Motor neuron (in vitro differentiated cells): ENCODE measurements at regions not wholly inside any gene's neighbourhood (a gene's known extent, or its start where the extent isn't known, plus 50 kb on each side); places are given as distances from the start of the nearest gene placed in this dataset.

Experiments
- ATAC-seq, 8 experiments: fragments of 200-7000 bp; cut with Tn5 transposase; replicated peaks in 6 of 8; 2 replicates each; pipeline ENCODE4 v1.8.0; 2021; ENCODE audit warnings: mild to moderate bottlenecking in 8 of 8, moderate library complexity in 8 of 8
- H3K27ac ChIP-seq, 2 donors: fragments of 250-450 bp; sonication (Bioruptor Pico); 2 replicates each; pipeline ENCODE4 v1.9.0; 2021; ENCODE audit warnings: antibody characterized with exemption in 2 of 2, mild to moderate bottlenecking in 2 of 2, moderate library complexity in 1 of 2
- H3K4me1 ChIP-seq, 2 donors: fragments of 250-450 bp; sonication (Bioruptor Pico); replicated peaks in 1 of 2; 2 replicates each; pipeline ENCODE4 v1.6.1; 2021; ENCODE audit warnings: antibody characterized with exemption in 2 of 2, mild to moderate bottlenecking in 2 of 2, moderate library complexity in 1 of 2
- H3K4me3 ChIP-seq, 5 donors: fragments of 250-450 bp; sonication (Bioruptor Pico); 2 replicates each; pipeline ENCODE4 v1.9.0; 2021; ENCODE audit warnings: antibody characterized with exemption in 5 of 5, mild to moderate bottlenecking in 5 of 5, moderate library complexity in 4 of 5
- WGBS, 10 experiments: fragments of 450-650 bp; shearing (Covaris generic); methylation state at CpG; one replicate each; pipeline ENCODE4 v1.0.0; 2022; 5-methylcytosine and 5-hydroxymethylcytosine counted together
- in situ Hi-C, 9 experiments: fragments of 400-800 bp; cut with MboI; loops; one replicate each; pipeline ENCODE4 v1.15.0; 2021; ENCODE audit warnings: low sequenced_read_pairs in 9 of 9, low pct_unique_long_range_greater_than_20kb in 2 of 9; ENCODE audit not compliant: unreplicated experiment in 9 of 9

DNA sequence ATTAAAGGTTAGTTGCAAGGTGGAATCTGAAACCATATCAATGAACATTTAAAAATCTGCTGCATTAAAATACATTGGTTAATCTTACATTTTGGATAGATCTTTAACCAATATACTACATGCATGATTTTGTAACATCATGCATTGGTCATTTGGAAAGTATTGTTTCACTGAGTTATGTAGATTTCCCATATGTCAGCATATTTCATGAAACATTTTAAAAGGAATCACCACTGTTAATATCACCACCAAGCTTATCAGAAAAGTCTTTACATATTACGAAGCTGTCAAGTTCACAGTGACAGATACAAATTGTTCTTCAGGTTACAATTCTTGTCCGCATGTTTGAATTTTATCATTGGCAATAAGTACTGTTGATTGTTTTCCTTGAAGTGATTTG, 89.9 kb upstream of the ADGRL2 start:
- WGBS, 10 experiments = 88 to 100% (median 100%) methylated on average over 1 to 2 of the region's 2 CpGs
- Histone ChIP-seq H3K4me3 (no peak overlapping the region), H3K27ac (no peak overlapping the region), H3K4me1 (no peaks in the 10 kb centered on the region)
- in situ Hi-C loops = no loop called here
- no peak for ATAC-seq

DNA sequence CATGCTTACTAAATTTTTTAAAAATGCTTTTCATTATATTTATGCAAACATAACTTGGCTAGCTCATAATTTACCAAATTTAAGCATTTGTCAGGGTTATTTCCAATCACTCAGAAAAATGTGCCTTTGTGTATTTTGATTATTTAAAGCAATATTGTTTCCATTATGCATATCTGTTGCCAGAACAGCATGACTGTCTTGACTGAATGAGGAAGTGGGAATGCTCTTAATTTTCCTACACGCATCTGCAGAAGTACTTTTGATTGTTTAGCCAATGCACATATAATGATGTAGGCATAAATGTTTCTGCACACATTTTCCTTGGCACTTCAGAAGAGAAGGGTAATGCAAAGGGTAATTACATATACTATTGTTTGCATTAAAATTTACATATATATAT, 92.5 kb upstream of the ADGRL2 start:
- in situ Hi-C loops = no loop called here
- H3K4me1 ChIP-seq = peaks cover 0 to 4% of the 10 kb centered on the region in 2 donors
- peak in 1 of 8 experiments; percentile 74 for ATAC-seq
- 0 to 100% (median 22%) methylated on average over 1 of the region's 1 CpG; no CpG with 5 or more reads in 4 of the 10 experiments for WGBS, 10 experiments
- no peak overlapping the region for H3K4me3 ChIP-seq
- H3K27ac ChIP-seq = no peak overlapping the region

DNA sequence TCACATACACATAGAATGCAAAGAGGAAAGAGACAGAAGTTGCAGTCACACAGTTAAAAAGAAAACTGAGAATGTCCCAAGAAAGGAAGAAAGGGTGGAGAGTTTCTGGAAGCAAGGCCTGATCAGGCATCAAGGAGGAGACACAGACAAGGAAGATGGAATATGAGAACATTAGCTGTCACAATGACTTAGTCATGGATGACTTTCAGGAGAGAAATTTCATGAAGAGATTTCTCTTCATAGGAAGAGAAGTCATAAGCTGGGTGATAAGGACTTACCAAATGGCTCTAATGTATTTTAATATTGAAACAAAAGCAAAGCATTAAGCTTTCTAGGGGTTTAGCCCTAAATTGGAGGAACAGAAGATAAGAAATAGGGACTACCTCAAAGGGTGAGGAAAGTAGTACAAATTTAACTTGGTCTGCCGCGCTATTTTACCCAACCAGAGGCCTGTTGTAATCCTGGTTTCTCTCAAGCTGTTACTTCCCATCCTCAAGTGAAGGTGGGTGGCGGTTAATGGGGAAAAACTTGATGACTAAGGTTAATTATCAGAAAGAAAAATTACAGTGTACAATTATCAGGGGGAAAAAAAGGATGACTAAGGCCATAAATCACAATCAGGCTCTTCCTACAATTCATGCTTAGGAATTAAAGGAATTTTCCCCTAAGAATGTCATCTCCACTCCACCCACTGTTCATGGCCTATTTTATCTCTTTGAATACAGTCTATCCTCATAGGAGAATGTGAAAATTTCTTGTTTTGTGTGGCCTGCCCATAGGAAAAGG, 93.9 kb upstream of the ADGRL2 start:
- Histone ChIP-seq H3K4me3 (no peak overlapping the region), H3K4me1 (peaks cover 0 to 4% of the 10 kb centered on the region in 2 donors), H3K27ac (no peak overlapping the region)
- in situ Hi-C loops = no loop called here
- WGBS, 10 experiments = 20 to 100% (median 92%) methylated on average over 1 to 3 of the region's 3 CpGs
- ATAC-seq = peak in 5 of 8 experiments; percentile 15 to 76 (median 24)

DNA sequence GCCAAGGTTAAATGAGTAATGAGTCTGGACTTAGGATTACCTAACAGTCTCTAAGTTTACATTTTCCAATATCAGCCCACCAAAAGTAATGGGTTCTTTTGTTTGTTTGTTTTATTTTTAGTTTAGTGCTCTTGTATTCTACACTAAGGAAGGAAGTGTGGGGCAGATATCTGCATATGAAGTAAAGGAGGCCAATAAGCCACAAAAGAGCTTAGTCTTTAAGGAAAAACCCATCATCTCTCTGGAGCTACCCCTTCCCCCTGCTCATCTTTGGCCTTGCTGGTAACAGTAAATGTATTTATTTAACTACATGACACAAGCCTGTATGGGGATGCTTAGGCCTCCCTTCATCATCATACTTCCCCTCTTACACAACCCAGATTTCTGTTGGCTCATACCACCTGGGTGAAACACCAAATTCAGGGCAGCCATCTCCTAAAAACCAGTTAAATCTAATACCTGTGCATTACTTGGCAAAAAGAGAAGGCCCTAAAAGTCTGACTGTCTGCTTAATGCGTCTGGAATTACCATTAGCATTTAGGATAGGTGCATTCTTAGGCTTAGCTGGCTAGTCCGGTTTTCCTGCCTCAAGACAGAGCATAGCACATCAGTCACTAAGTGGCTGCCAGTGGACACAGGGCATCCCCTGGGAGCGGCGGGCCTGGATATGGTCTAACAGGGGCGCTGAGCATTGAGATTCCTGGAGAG, 96.8 kb upstream of the ADGRL2 start:
- no peak for ATAC-seq
- H3K4me3 ChIP-seq = no peak overlapping the region
- no peak overlapping the region for H3K27ac ChIP-seq
- in situ Hi-C loops = no loop called here
- H3K4me1 ChIP-seq = peaks cover 19 to 21% of the 10 kb centered on the region in 2 donors
- WGBS, 10 experiments = 68 to 100% (median 93%) methylated on average over 1 to 5 of the region's 5 CpGs; no CpG with 5 or more reads in 2 of the 10 experiments

DNA sequence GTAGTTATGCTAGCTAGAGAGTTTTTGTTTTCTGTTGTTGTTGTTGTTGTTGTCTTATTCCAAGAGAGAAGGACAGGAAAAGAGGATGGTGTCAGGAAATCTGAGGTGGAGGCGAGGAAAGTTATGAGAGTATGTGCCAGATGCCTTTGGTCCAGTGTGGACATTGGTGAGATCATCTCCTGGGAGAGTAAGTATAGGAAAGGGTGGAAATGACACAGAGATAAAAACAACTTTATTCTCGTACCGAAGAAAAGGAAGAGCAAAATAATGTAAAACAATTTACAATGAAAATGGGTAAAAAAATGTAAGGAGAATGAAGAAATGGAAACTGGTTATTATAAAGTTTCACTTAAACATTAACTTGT, 97.4 kb upstream of the ADGRL2 start:
- H3K27ac ChIP-seq = no peak overlapping the region
- peaks cover 19 to 21% of the 10 kb centered on the region in 2 donors for H3K4me1 ChIP-seq
- no peak overlapping the region for H3K4me3 ChIP-seq
- no peak for ATAC-seq
- in situ Hi-C loops = no loop called here
- WGBS, 10 experiments = 14 to 100% (median 89%) methylated on average over 1 to 3 of the region's 3 CpGs

DNA sequence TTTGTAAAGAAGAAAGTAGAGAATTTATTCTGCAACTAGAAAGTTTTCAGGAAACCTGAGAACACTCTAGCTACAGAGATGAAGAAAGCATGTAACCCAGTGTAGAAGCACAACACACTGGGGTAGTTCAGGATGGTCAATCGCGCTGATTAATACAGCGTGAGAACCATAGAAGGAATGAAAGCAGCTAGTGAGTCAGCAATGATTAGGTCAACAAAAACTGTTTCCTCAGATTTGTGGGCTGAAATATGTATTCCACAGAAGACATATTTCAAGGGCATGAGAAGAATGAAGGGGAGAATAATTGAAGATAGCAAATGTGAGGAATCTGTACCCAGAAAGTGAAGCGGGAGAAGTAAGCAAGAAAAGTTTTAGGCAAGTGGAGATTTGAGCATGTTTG, 97.8 kb upstream of the ADGRL2 start:
- WGBS, 10 experiments = 17 to 100% (median 94%) methylated on average over 3 to 4 of the region's 4 CpGs
- Histone ChIP-seq H3K27ac (no peak overlapping the region), H3K4me1 (peaks cover 19 to 21% of the 10 kb centered on the region in 2 donors), H3K4me3 (no peak overlapping the region)
- in situ Hi-C loops = no loop called here
- ATAC-seq = peak in 3 of 8 experiments; percentile 32 to 46 (median 39)

DNA sequence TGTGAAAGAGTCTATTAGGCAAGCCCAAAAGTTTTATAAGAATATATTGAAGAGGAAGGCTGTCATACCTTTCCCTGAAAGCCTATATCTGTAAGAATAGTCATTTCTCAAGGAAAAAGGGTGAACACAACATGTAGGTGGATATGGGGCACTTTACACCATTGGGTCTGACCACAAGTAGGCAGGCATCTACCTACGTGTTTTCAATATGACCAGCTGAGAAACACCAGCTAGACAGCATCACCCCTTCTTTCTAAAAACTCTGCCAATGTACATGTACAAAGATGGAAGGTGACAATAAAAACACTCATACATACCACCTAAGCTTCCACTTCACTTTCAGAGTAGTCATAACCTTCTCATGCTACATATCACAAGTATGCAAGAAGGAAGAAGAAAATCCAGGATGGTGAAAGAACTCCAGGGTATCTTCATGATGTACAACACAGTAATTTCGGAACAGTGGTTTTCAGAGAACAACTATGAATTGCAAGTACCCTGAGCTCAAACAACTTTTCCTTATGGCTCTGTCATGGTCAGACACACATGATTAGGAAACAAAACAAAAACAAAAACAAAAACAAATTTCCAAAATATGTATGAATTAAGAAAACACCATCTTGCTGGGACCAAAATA, 98.5 kb upstream of the ADGRL2 start:
- WGBS, 10 experiments = 56 to 100% (median 93%) methylated on average over 1 to 2 of the region's 2 CpGs; no CpG with 5 or more reads in 1 of the 10 experiments

DNA sequence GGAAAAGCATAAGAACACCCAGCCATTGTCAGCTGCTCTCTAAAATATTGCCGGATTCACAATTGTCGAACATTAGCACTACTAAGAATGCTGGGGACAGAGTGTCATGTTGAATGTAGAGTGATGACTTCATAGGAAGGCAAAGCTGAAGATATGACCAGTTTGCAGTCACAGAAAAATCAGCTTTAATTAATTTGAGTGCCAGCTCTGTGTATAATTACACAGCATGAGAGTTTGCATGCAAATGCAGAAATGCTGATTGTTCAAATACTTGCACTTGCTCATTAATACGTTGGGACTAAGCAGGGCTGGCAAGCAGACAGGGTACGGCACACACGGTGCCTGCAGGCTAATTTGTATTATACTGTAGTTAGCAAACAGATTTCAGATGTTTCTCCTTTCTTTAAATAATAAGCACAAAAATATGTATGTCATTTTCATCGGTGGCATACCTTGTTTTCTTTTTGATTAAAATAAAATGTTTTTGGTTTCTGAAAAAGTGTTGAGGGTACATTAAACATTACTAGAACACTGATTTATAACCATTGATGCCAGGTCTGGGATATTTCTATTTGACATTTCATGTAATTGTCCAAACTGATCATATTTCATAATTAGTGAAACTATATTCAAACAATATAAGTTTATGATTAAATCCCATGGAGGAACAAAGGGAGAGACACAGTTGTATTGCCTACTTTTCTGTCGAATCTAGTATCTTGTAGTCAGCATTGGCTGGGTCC, 99.8 kb upstream of the ADGRL2 start:
- in situ Hi-C loops = no loop called here
- ATAC-seq = peak in 6 of 8 experiments; percentile 55 to 93 (median 91)
- no peak overlapping the region for H3K4me3 ChIP-seq
- WGBS, 10 experiments = 0 to 94% (median 61%) methylated on average over 1 to 7 of the region's 7 CpGs
- H3K4me1 ChIP-seq = peaks cover 19 to 21% of the 10 kb centered on the region in 2 donors
- H3K27ac ChIP-seq = no peak overlapping the region

More for the DNA sequence above, 98.5 kb upstream of the ADGRL2 start:
- no peak overlapping the region for H3K27ac ChIP-seq
- H3K4me3 ChIP-seq = no peak overlapping the region
- peaks cover 19 to 21% of the 10 kb centered on the region in 2 donors for H3K4me1 ChIP-seq
- ATAC-seq = no peak
- in situ Hi-C loops = no loop called here

DNA sequence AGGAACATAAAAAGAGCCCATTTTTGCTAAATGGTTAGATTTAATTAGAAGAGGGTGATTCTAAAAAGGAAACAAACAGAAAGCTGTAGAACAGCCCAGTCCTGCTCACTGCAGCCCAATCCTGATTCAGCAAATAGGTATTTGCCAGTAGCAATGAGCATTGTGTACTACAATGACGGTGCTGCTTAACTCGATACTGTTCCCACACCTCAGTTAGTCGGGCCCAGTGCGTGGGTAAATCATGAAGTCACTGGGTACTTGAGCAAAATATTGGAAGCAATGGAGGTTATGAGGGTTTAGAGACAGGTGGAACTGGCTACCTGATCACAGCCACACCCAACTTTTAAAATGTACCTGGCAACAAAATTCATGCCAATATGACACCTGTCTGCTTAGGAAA, 101.5 kb upstream of the ADGRL2 start:
- Histone ChIP-seq H3K4me1 (peaks cover 19 to 21% of the 10 kb centered on the region in 2 donors), H3K4me3 (no peak overlapping the region), H3K27ac (no peak overlapping the region)
- 43 to 90% (median 66%) methylated on average over 2 to 4 of the region's 4 CpGs; no CpG with 5 or more reads in 2 of the 10 experiments for WGBS, 10 experiments
- ATAC-seq = peak in 3 of 8 experiments; percentile 35 to 46 (median 42)
- in situ Hi-C loops = no loop called here

DNA sequence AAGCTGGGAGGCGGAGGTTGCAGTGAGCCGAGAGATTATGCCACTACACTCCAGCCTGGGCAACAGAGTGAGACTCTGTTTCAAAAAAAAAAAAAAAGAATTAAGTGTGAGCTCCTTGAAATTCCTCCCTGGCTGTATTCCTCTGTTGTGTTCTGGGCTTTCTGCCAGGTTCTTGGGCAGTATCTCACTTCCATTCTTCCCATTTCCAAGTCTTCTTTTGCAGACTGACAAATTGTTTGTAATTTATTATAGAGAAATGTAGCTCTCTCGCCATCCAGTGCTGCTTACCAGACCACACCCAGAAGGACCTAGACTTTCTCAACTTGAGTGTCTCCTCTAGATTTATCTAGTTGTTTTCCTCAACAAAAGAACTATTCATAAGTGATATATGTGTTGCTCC, 105.0 kb upstream of the ADGRL2 start:
- in situ Hi-C loops = no loop called here
- ATAC-seq = peak in 5 of 8 experiments; percentile 49 to 72 (median 68)
- H3K4me1 ChIP-seq = peaks cover 12 to 15% of the 10 kb centered on the region in 2 donors

DNA sequence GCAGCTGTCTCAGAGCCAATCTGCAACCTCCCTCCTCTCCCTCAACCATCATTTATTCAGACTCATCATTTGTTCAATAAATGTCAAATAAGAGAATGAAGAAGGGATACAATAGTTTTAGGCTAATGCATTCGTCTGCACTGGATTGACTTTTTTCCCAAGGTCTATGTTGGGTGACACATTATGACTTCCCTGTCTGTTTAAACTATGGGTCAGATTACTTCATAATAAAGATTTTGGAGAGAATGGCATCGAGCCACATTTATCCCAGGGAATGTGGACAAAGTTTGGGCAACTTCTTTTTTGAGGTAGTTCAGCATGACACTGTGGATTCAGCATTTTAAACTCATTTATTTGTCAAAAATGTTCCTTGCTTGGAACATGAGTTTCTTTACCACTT, 107.4 kb upstream of the ADGRL2 start:
- Histone ChIP-seq H3K4me1 (no peaks in the 10 kb centered on the region), H3K27ac (no peak overlapping the region), H3K4me3 (no peak overlapping the region)
- no peak for ATAC-seq
- WGBS, 10 experiments = 60 to 100% (median 78%) methylated on average over 1 to 2 of the region's 2 CpGs; no CpG with 5 or more reads in 1 of the 10 experiments
- in situ Hi-C loops = no loop called here

More for the DNA sequence above, 105.0 kb upstream of the ADGRL2 start:
- Histone ChIP-seq H3K4me3 (no peak overlapping the region), H3K27ac (no peak overlapping the region)
- 0 to 100% (median 93%) methylated on average over 1 to 3 of the region's 3 CpGs; no CpG with 5 or more reads in 1 of the 10 experiments for WGBS, 10 experiments

DNA sequence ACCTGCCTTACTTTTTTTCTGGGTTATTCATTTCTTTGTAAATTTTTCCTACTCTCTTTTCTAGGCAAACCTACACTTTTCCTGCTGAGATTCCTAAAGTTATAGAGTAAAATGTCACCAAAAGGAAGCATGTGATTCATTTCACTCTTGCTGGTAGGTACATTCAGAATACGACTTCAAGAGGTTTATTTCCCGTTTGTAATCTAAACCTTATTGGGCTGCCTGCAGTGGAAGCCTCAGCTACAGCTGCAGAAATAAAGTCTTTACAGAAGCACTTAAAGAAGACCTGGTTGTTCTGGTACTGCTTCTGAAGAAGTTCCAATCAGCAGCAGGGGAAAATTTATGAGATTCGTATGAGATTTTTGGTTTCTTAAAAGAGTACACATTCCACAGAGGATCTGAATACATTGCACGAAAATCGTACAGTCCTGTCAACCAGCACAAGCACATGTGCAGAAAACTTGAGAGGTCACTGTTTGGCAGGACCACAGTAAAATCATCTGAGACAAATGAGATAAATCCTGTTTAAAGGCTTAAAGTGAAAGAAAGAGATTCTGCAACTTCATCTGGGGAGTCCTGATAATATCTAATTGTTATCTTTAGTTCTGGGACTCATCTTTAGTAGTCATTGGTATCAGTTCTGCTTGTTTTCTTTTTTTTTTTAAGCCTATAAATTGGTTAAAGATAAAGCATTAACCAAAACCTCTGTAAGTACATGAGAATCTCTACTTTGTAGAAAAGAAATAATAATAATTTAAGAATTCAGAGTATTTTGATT, 109.9 kb upstream of the ADGRL2 start:
- Histone ChIP-seq H3K4me3 (no peak overlapping the region), H3K27ac (no peak overlapping the region), H3K4me1 (no peaks in the 10 kb centered on the region)
- 7 to 87% (median 50%) methylated on average over 1 to 5 of the region's 5 CpGs; no CpG with 5 or more reads in 1 of the 10 experiments for WGBS, 10 experiments
- in situ Hi-C loops = no loop called here
- ATAC-seq = no peak
